Stimulated activated CD4-positive, alpha-beta T cell treated with anti-CD3 and anti-CD28 coated beads, TNF-alpha, amount 100 ng/mL, for 48 hours (primary cell): ENCODE measurements at regions not wholly inside any gene's neighbourhood (a gene's known extent, or its start where the extent isn't known, plus 50 kb on each side); places are given as distances from the start of the nearest gene placed in this dataset.
"Not testable (repeated sequence)": the region's sequence is repeated elsewhere in the genome, so short reads cannot be mapped to it uniquely, and the experiment has no call there.

Source experiments
- DNase-seq, 3 donors: peaks; one replicate each; pipeline ENCODE4 v3.0.0-alpha.2; 2020; ENCODE audit warnings: low read depth in 3 of 3

DNA sequence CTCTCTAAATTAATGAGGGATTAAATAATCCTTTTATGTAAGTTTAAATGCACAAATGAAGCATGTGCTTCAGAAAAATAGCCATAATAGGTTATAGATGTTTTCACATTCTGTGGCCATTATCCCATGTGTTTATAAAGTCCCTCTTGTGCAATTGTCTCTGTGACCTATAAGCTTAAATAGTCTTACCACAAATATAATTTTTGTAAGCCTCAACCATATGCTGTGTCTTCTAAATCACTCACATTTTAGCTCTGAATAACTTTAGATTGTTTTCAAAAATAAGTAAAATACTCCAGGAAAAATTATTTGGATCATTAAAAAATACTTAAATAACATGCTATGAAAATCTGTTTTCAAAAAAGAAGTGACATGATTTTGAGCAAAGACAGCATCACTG is 1894.7 kb downstream of the MAT2B start:
- no peak for DNase-seq

DNA sequence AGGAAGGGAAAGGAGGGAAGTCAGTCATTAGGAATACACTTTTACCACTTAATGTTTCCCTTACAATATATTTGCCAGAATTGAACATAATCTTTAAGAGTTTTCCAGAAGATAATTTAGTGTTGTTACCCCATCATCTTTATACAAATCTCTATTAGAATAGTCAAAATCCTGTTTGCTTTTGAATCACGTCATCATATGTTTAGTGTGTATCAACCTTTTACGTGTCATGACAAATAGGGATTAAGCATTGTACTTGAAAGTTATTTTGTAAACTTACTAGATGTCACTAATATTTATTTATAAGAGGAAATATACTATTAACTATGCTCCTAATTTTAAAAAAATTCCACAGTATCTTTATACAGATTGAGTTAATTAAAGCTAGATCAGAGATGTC is 1899.5 kb downstream of the MAT2B start:
- DNase-seq = no peak

DNA sequence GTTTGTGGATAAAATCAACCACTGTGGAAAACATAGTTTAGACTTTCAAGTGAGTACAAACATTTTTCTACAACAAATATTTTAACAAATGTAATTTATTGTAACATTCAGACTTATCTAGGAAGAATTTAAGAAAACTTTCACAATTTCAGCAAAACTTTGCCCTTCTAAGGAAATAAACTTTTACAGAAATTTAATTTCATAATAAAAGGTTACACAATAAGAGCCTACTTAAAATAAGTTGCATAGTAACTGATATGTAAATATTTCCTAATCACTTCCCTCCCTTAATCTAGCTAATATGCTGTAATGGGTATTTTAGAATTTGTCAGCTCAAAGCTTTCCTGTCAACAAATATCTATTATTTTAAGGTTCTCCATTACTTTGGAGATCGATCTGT is 1899.9 kb downstream of the MAT2B start:
- DNase-seq = no peak

DNA sequence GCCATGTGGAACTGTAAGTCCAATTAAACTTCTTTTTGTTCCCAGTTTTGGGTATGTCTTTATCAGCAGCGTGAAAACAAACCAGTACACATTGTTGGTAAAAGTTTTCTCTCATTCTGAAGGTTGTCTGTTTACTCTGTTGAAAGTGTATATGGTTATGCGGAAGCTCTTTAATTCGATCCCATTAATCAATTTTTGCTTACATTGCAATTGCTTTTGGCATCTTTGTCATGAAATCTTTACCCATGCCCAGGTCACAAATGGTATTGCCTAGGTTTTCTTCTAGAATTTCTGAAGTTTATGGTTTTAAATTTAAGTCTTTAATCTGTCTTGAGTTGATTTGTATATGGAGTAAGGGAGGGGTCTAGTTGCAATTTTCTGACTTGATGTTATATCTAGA is 1901.9 kb downstream of the MAT2B start:
- no peak for DNase-seq

DNA sequence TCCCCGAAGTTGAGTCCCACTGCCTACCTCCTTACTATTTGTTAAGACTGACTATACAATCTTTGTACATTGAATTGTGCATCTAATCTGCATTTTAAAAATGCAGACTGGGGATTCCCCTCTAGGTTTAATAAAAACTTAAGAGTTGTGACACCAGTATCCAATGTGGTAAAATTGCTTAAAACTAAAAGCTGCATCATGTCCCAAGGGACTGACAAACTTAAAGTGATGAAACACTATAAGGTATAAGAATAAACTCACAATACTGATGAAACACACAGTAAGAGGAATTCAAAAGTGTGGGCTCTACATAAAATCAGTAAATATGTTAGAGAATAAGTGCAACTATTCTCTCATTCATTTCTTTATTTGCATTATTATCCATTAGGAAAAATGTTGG is 1905.1 kb downstream of the MAT2B start:
- no peak for DNase-seq

DNA sequence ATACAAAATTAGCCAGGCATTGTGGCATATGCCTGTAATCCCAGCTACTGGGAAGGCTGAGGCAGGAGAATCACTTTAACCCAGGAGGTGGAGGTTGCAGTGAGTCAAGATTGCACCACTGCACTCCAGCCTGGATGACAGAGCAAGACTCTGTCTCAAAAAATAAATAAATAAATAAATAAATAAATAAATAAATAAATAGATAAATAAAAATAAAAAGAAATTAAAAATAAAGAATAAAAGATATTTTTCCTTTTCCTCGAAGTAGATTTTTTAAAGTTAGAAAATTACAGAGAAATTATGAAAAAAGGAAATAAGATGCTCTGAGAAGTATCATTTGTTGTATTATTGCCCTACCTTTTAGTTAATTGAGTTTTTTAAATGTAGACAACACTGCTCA is 1906.1 kb downstream of the MAT2B start:
- DNase-seq = not testable (repeated sequence)

DNA sequence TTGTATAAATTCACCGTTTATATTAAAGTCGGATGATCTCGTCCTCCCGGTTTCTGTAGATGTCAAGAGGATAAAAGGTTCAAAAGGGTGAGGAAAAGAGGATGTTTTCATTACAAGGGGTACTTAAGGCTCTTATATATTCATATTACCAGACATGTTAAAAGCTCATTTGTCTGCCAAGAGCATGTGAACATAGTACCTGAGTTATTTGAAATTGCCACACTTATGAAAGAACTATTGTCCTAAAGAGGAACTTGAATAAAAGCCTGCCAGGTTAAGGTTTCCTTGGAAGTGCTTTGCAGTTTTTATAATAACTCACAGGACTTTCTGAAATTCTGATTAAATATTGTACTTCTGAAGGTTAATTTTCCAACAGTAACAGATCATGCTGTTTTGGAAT is 1915.1 kb downstream of the MAT2B start:
- DNase-seq = no peak

DNA sequence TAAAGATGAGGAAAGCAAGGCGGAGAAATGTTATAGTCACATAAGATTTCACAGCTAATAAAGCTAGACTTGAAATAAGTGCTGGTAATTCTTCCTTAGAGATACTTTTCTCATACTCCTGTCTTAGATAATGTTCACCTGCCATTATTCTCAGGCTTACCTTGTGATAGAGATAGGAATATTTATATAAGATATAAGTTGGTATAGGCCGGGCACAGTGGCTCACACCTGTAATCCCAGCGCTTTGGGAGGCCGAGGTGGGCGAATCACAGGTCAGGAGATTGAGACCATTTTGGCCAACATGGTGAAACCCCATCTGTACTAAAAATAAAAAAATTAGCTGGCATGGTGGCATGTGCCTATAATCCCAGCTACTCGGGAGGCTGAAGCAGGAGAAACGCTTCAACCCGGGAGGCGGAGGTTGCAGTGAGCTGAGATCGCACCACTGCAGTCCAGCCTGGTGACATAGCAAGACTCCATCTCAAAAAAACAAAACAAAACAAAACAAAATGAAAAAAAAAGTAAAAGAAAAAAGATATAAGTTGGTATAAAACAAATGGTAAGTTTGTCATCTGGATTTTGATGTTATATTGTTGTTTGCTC is 1918.4 kb downstream of the MAT2B start:
- DNase-seq = no peak

DNA sequence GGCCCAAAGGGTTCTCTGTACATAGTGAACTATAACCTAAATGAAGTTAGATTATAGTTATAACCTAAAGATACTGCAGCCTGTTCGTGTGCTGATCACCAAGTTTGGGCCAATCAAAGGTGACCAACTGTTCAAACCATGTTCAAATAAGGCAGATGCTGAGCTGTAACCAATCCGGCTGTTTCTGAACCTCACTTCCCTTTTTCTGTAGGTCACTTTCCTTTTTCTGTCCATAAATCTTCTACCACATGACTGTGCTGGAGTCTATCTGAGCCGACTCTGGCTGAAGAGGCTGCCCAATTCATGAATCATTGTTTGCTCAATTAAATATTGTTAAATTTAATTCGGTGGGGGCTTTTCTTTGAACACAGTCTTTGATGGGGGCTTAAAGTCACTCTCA is 1920.2 kb downstream of the MAT2B start:
- no peak for DNase-seq

DNA sequence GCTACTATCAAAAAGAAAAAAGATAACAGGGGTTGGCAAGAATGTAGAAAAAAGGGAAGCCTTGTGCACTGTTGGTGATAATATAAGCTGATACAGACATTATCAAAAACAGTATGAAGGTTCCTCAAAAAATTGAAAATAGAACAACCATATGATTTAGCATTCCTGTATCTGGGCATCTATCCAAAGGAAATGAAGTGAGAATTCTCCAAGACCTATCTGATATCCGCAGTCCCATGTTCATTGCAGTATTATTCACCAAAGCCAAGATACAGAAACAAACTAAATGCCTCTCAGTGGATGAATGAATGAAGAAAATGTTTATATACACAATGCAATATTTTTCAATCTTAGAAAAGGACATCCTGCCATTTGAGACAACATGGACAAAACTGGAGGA is 1943.3 kb downstream of the MAT2B start:
- DNase-seq = no peak

DNA sequence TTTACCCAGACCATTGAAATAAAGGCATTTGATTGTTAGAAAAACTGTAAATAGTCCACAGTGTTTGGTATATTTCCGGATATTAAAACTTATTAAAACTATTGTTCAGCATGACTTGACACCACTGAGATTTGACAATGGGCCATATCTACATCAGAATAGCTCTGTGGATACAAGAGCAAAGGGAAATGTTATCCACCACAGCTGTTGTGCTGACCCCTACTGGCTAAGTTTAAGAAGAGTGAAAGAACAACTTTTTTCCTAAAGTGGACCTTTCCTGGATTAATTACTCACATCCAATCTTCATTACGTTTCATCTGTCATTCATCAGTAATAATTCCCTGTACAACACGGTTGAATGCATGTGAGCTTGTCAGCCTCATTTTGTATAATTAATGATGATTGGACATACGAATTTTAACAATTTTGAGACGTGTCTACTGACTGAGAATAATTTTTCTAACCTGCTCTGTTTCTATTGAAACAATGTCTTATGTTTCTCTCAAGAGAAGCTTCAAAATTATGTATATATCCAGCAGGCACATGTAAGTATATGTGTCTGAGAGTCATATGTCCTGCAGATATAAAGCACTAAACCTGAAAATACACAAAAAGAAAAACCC is 1952.6 kb downstream of the MAT2B start:
- DNase-seq = no peak

DNA sequence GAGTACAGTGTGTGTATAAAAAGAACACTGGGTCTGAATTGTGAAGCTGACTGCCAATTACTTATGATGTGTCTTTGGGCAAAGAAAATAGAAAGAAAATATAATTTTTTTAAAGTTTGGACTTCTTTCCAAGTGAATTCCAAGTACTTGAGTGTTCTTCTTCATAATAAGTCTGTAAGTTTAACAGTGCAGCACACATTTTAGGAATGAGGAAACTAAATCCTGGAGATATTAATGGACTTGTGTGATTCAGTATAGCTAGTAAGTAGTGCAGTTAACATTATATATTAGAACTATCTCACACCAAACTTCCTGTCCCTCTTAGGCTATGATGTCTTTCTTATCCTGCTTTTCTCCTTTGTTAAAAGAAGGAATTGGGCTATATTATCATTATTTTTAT is 1953.8 kb downstream of the MAT2B start:
- no peak for DNase-seq

DNA sequence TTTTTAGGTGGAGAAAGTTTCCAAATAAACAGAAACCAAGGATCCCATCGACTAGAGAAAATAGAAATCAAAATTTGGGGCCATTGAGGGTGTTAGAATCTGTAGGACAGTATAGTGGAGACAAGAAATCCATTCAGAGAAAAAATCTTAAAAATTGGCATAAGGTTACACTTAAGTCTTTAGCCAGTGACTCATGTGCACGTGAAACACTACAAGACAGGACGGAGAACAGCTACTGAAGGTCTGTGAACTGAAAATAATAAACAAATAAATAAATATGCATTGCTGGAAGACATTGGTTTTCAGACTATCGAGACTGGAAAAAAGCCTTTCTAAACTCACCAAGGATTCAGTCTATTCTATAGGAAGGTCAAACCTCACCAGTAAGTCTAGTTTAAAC is 1955.5 kb downstream of the MAT2B start:
- no peak for DNase-seq

DNA sequence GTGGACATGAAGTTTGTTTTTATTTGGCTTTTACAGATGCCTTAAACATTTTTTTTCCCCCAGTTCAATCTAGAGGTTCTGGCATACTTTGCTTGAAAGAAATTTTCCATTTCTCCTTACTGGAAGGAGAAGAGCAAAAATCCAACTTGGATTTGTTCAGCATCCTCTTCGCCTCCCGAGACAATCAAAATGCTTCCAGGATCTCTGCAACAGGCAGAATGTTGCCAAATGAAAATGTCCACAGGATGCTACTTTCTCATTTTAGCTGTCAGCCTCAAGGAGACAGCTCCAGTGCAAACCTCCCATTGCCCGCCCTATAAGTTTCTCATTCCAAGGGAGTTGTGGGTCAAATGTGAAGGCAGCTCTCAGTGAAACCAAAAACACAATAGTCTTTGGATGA is 1972.1 kb downstream of the MAT2B start:
- DNase-seq = no peak

DNA sequence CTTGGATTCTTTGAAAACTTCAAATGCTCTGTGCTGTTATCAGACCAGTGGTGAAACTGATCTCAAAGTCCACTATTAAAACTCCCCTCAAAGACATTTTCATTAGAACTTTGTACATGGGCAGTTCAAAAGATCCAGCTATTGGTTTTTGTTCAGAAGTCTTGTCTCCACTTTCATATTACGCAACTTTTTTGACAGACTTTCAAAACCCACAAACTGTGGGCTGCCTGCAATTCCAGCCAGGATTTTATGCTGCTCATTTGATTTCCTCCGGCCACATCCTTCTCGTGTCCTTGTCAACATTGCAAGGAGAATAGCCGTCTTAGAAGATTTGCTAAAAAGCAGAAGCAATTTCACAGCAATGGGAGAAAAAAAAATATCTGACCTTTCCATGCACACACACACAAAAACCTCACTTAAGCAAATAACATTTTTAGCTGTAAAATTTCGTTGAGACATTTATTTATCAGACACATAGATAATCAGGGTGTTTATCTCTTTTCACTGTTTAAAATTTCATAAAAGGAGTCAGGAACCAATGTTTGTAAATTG is 1990.5 kb downstream of the MAT2B start:
- no peak for DNase-seq

DNA sequence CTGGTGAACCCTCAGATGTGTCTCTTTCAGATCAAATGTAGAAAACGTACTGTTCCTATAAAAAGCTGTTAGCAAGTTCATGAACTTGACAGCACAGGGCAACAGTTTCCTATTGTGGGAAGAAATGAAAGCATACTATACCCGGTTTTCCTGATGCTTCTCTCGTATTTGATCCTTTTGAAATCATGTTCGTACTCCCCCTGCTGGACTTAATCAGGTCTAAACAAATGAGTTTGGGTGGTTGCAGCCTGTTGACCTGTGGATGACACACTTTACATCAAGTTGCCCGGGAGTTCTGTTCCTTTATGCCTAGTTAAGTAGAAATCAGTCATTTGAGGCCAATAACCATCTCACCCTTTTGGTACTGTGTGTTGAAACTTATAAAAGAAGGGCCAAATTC is 1992.3 kb downstream of the MAT2B start:
- DNase-seq = no peak

DNA sequence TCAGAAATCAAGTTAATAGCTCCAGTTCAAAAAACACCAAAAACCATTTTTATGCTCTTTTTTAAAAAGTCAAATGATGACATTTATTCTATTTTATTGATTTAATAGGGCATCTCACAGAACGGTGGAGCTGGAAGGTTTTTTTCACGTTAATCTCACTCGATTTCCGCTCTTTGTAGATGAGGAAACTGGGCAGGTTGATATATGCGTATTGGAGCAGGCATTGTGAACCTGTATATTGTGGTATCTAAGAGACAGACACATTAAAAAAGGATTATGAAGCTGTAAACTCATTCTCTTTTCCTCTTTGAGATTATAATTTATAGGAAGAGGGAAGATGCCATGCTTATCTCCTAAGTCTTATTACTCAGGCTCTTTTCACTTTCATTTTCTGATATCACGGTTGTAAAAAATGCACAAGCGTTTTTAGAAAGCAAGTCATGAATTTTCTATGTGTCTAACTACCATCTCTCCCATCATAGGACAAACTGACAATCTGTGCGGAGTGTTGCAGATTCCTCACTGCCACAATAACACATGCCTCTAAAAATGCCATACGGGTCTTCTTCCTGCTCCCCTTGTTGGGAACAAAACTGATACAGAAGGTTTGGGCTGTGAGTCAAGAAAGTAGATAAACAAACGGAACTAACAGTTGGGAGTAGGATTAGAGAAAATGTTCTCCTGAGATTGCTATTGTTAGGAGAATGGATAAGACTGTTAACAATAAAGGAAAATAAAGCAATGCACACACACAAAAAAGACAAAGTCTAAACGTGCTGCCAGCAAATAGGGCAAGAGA is 1997.7 kb downstream of the MAT2B start:
- no peak for DNase-seq

DNA sequence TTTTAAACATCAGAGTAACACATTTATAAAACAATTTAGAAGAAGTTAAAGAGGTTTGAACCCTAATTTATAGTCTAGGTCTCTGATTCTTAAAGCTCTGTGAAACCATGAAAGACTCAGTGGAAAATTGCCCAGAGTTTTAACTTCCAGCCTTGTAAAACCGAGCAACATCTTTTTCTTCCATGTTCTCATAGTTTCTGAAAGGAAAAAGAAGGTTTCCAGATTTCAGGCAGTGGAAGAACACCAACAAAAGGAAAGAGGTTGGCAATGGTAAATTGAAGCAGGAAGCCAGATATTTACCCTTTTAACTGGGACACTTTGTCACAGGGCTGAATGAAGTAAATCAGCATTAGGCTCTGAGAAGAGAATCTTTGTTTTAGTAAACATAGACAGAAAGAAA is 1999.3 kb downstream of the MAT2B start:
- DNase-seq = no peak

DNA sequence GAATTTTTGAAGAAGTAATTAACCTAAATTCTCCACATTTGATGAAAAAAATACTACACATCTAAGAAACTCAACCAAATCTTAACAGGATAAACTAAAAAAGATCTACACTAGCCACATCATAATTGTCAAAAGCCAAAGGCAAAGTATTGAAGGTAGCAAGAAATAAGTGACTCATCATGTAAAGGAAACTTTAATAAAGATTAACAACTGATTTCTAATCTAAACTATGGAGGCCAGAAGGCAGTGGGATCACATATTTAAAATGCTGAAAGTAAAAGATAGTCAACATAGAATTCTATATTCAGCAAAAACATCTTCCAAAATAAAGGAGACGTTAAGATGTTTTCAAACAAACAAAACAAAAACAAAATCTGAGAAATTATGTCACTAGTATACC is 2002.9 kb downstream of the MAT2B start:
- no peak for DNase-seq

DNA sequence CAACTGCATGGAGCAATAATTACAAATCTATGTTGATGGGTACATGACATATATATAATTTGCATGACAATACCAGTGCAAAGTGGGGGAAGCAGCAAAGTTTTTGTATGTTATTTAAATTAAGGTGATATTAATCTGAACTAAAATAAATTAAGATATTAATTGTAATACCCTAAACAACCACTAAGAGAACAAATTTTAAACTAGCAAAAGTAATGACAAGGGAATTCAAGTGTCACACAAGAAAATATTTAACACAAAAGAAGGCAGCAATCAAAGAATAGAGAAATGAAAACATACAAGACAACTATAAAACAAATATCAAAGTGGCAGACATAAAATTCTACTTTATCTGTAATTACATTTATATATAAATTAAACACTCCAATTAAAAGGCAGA is 2003.4 kb downstream of the MAT2B start:
- DNase-seq = no peak

DNA sequence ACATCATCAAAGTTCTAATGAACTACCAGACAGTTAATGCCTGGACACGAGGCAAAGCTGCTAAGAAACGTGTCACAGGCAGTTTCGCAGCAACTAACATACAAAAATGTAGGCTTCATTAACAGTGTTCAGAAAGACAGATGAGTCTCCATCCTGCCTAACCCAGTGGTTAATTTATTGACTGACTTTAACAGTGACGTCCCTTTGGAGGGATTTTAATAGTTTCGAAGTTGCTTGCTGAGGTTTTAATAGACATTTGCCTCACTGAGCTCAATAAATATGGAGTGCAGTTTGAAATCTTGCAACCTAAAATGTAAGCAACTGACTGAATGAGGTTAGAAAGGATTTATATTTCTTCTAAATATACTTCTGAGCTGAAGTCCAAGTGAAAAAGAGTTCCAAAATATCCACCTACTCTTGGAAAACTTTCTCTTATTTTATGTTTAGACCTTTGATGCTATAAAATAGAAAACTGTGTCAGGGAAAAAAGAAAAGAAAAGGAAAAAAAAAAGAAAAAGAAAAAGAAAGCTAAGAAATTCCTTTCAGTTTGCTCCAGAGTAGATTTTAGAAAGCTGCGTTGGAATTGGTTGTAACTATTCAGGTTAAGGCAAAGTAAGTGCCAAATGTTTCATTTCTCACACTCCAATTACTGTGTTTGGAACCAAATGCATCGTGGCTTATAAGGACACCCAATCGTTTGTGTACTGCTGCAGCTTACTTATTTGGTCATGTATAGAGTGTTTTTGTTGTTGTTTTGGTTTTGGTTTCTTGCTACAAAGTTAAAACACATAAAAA is 2016.6 kb downstream of the MAT2B start:
- DNase-seq = no peak

DNA sequence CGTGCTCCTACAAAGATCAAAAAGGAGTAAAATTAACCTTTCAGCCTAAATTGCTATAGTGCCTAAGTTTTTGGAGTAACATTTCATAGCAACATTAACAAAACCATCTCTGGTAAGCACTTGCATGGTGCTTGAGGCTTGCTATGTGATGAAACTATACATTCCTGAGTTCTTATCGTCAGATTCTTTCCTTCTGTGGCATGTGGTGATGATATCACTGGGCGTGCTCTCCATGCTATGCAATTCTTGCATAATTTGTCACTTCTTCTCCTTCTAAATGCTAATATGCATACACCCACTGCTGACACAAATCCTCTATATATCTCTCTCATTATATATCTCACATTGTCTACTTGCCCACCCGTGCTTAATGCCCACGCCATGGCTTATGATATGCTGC is 2019.9 kb downstream of the MAT2B start:
- no peak for DNase-seq
